ENCODE measurements at regions not wholly inside any gene's neighbourhood (a gene's known extent, or its start where the extent isn't known, plus 50 kb on each side); places are given as distances from the start of the nearest gene placed in this dataset.

- POLR2A ChIA-PET, result no interaction called here
- CTCF ChIA-PET, result no interaction called here
- no peak for DNase-seq
- peaks cover 3% of the 10 kb centered on the region for H3K27me3 Mint-ChIP-seq
- H3K4me1 Mint-ChIP-seq, result no peaks in the 10 kb centered on the region
- H3K36me3 Mint-ChIP-seq (ENCODE audit: low read depth), result no peaks in the 10 kb centered on the region
- TF ChIP-seq CTCF (IDR thresholded peaks at IDR 0.05), result no peak
- intact Hi-C loops (cut with micrococcal nuclease), result loop anchor here (10.0 kb wide), 1 partner anchor 1676 kb away; no protein-coding TSS in a partner anchor
- H3K4me3 Mint-ChIP-seq, result no peak overlapping the region
- H3K9me3 Mint-ChIP-seq, result no peaks in the 10 kb centered on the region
- no peak for ATAC-seq (ENCODE audit: low read depth)
- no peak overlapping the region for H3K27ac Mint-ChIP-seq
Measured at GRCh38 chr11:110371084-110371483, 58.7 kb upstream of the FDX1 start.

GRCh38 chr11:110373051-110373702 is 56.6 kb upstream of the FDX1 start:
- H3K36me3 Mint-ChIP-seq (ENCODE audit: low read depth), result no peaks in the 10 kb centered on the region
- no peak for DNase-seq
- no peak for ATAC-seq (ENCODE audit: low read depth)
- no peak for TF ChIP-seq CTCF (IDR thresholded peaks at IDR 0.05)
- ChIA-PET CTCF (no interaction called here), POLR2A (no interaction called here)
- peaks cover 5% of the 10 kb centered on the region for H3K4me1 Mint-ChIP-seq
- no peak overlapping the region for H3K27ac Mint-ChIP-seq
- intact Hi-C loops (cut with micrococcal nuclease), result loop anchor here (10.0 kb wide), 1 partner anchor 1678 kb away; no protein-coding TSS in a partner anchor
- no peaks in the 10 kb centered on the region for H3K9me3 Mint-ChIP-seq
- peaks cover 3% of the 10 kb centered on the region for H3K27me3 Mint-ChIP-seq
- no peak overlapping the region for H3K4me3 Mint-ChIP-seq

- Mint-ChIP-seq H3K27me3 (no peaks in the 10 kb centered on the region), H3K27ac (no peak overlapping the region), H3K36me3 (ENCODE audit: low read depth) (no peaks in the 10 kb centered on the region), H3K9me3 (no peaks in the 10 kb centered on the region), H3K4me3 (no peak overlapping the region), H3K4me1 (peaks cover 5% of the 10 kb centered on the region)
- TF ChIP-seq CTCF (IDR thresholded peaks at IDR 0.05), result no peak
- DNase-seq (no peak), ATAC-seq (ENCODE audit: low read depth) (no peak)
- intact Hi-C loops (cut with micrococcal nuclease), result loop anchor here (5.0 to 10.0 kb wide), 2 partner anchors 523 to 1680 kb away; no protein-coding TSS in a partner anchor
- ChIA-PET CTCF (interaction anchor here (0.8 to 2.6 kb wide), 5 partner anchors 58 to 522 kb away, joined by 3 to 20 read pairs (median 5); no protein-coding TSS in a partner anchor), POLR2A (no interaction called here)
Measured at GRCh38 chr11:110374921-110375320, 54.8 kb upstream of the FDX1 start.

- H3K4me3 Mint-ChIP-seq, result no peak overlapping the region
- ChIA-PET CTCF (interaction anchor here (0.6 to 2.6 kb wide), 7 partner anchors 8 to 523 kb away, joined by 3 to 20 read pairs (median 4); no protein-coding TSS in a partner anchor), POLR2A (no interaction called here)
- no peaks in the 10 kb centered on the region for H3K9me3 Mint-ChIP-seq
- peaks cover 5% of the 10 kb centered on the region for H3K4me1 Mint-ChIP-seq
- intact Hi-C loops (cut with micrococcal nuclease), result loop anchor here (5.0 to 10.0 kb wide), 2 partner anchors 523 to 1681 kb away; no protein-coding TSS in a partner anchor
- no peak for ATAC-seq (ENCODE audit: low read depth)
- no peak for DNase-seq
- H3K27ac Mint-ChIP-seq, result no peak overlapping the region
- no peaks in the 10 kb centered on the region for H3K36me3 Mint-ChIP-seq (ENCODE audit: low read depth)
- H3K27me3 Mint-ChIP-seq, result no peaks in the 10 kb centered on the region
- no peak for TF ChIP-seq CTCF (IDR thresholded peaks at IDR 0.05)
Measured at GRCh38 chr11:110375351-110375750, 54.4 kb upstream of the FDX1 start.

- intact Hi-C loops (cut with micrococcal nuclease), result loop anchor here (1.0 to 10.0 kb wide), 7 partner anchors 53 to 1681 kb away; partner anchors contain the start of gene FDX1
- Mint-ChIP-seq H3K9me3 (no peaks in the 10 kb centered on the region), H3K4me3 (no peak overlapping the region), H3K27me3 (no peaks in the 10 kb centered on the region), H3K4me1 (peaks cover 5% of the 10 kb centered on the region), H3K27ac (no peak overlapping the region), H3K36me3 (ENCODE audit: low read depth) (no peaks in the 10 kb centered on the region)
- ATAC-seq (ENCODE audit: low read depth) (no peak), DNase-seq (no peak)
- POLR2A ChIA-PET, result no interaction called here
- CTCF ChIA-PET, result interaction anchor here (0.6 to 2.6 kb wide), 4 partner anchors 9 to 178 kb away, joined by 3 to 20 read pairs (median 4); no protein-coding TSS in a partner anchor
- no peak for TF ChIP-seq CTCF (IDR thresholded peaks at IDR 0.05)
Measured at GRCh38 chr11:110376021-110376420, 53.7 kb upstream of the FDX1 start.

Measured in activated B cell treated with CpG ODN at 0.5 μM for 24 hours (primary cell).